ENCODE measurements at regions not wholly inside any gene's neighbourhood (a gene's known extent, or its start where the extent isn't known, plus 50 kb on each side); places are given as distances from the start of the nearest gene placed in this dataset.
"Not testable (repeated sequence)": the region's sequence is repeated elsewhere in the genome, so short reads cannot be mapped to it uniquely, and the experiment has no call there.

GRCh38 chr2:203631068-203631757 is 75.2 kb upstream of the CD28 start:
- no peak for DNase-seq

DNA sequence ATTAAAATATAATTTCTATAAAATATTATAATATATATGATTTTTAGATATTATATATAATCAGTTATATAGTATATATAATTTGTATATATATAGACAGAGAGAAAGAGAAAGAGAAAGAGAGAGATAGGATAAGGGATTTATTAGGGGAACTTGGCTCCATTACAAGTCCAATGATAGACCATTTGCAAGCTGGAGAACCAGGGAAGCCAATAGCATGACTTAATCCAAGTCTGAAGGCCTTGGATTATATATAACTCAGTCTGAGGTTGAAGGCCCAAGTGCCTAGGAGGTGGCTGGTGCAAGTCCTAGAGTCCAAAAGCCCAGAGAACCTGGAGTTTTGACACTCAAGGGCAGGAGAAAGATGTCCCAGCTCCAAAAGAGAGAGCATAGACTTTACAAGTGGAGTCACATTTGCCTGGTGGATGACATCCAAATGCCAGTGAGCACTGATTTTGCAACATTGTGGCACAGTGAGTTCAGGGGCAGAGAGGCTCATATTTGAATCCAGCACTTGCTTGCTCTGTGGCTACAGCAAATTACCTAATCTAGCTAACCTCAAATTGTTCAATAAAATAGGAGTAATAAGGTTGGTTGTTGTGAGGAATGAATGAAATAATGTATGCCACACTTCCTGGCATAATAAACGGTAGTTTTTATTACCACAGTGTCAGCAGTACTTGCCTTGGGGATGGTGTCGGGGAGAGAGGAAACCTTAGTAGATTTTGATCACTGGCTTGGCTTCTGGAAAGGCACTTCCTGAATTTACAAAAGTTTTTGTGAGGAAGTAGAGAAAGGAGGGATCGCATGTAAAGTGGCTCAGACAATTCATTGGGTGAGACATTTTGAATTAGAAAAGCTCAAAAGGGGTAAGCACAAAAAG is 69.6 kb upstream of the CD28 start:
- no peak for DNase-seq

DNA sequence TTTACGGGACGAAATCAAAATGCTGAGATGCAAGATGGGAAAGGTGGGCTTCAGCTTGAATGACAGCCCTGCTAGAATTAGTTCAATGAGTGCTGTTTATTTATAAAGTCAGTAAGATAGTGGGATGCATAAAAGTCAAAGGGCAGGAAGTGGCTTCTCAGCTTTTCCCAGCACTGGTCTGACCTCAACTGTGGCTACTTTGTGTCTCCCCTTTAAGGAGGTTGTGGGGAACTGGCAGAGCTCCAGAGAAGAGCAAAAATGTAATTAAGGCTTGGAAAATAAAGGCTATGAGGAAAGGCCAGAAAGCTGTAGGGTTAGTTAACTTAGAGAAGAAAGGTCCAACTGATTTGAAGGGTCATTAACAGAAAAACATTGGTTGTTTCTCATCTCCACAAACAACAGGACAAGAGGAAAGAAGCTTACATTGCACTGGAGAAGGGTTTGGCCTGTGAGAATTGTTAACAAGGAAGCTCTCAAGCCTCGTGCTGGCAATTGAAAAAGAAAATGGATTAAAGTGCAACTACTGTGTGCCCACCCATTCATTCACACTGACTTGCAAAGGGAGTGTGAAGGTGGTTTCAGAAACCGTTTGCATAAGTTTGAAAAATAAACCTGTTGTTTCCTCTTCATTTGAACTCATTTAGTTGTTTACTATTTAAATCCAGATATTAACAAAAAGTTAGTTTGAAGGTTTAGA is 68.8 kb upstream of the CD28 start:
- DNase-seq = peak; percentile 16

- not testable (repeated sequence) for DNase-seq
Observed at GRCh38 chr2:203641865-203642264, 64.6 kb upstream of the CD28 start.

DNA sequence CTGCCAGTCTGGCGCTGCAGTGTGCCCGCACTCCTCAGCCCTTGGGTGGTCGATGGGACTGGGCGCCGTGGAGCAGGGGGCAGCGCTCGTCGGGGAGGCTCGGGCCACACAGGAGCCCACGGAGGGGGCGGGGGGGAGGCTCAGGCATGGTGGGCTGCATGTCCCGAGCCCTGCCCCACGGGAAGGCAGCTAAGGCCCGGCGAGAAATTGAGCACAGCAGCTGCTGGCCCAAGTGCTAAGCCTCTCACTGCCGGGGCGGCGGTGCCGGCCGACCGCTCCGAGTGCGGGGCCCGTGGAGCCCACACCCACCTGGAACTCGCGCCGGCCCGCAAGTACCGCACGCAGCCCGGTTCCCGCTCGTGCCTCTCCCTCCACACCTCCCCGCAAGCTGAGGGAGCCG is 63.6 kb upstream of the CD28 start:
- not testable (repeated sequence) for DNase-seq

DNA sequence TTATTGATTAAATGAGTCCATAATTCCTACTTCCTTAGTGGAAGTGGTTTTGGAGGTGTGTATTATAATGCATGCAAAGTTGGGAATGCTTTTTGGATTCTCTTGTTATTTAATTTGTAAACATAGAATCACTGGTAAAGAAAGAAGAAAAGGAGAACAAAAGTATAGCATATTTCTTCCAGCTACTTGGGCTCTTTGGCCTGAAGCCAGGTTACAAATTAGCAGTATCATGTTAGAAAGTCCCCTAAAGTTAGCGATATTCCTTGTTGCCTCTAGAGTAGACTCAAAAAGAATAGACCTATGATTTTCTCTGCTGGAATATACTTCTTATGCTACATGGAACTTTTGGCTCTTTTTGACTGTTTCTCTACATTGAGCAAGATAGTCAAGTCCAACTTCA is 60.6 kb upstream of the CD28 start:
- DNase-seq = no peak

DNA sequence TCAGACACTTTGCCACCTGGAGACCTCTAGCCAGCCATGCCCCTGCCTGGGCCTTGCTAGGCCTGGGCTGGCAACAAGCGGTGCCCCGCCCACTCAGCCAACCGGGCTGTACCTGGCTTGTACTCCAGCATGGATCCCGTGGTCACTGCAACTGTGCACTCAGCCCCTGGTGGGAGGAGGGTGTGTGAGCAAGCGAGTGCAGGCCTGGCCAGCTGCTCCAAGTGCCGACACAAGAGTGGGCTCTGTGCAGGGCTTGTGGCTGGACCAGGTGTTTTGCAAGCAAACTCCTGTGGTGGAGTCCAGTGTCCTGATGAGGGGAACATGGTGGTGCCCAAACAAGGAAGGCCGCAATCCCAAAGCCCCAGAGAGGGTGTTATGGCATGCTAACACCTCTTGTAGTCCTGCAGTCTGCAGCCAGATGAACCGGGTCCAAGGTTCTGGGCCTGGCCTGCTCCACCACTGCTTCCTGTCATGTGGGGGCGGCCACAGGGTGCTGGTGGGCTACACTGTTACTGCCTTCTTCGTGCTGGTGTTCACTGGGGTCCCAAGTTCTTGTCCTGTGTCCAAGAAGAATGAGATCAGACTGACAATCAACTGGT is 60.1 kb upstream of the CD28 start:
- DNase-seq = no peak

- DNase-seq = no peak
Observed at GRCh38 chr2:203646961-203647360, 59.5 kb upstream of the CD28 start.

DNA sequence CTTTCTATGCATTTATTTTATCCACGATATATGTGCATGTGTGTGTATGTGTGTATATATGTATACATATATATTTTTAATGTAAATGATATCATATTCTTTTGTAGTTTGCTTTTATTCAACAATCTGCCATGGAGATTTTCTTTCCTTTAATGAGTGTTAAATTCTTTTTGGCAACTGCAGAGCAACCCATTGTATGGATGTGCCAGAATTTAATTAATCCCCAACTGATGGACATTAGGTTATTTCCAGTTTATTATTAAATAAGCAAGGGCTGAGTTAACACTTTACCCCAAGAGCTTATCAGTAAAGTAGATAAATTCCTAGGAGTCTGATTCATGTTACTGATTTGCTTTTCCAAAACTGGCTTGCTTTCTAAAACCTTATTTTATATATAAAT is 58.9 kb upstream of the CD28 start:
- no peak for DNase-seq

DNA sequence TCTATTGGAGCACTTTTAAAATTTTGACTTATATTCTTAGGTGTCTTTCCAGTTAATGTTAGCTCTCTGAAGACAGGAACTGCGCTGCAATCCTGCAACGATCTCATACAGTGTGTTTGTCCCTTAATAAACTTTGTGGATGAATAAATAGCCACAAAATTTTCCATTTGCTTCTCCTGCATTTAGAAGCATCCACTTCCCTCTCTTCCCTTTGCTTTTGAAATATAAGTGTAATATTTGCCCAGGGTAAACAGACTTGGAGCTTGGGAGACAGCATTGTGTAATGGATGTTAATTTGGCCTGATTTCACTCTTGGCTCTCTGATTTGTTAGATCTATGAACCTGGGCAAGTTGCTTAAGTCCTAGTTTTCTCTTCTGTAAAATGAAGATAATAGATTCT is 58.2 kb upstream of the CD28 start:
- no peak for DNase-seq

- no peak for DNase-seq
Observed at GRCh38 chr2:203649176-203649814, 57.1 kb upstream of the CD28 start.

- peak; percentile 58 for DNase-seq
Observed at GRCh38 chr2:203650860-203651613, 55.4 kb upstream of the CD28 start.

- DNase-seq = no peak
Observed at GRCh38 chr2:203651621-203652020, 54.8 kb upstream of the CD28 start.

- DNase-seq = no peak
Observed at GRCh38 chr2:203654826-203655225, 51.6 kb upstream of the CD28 start.

DNA sequence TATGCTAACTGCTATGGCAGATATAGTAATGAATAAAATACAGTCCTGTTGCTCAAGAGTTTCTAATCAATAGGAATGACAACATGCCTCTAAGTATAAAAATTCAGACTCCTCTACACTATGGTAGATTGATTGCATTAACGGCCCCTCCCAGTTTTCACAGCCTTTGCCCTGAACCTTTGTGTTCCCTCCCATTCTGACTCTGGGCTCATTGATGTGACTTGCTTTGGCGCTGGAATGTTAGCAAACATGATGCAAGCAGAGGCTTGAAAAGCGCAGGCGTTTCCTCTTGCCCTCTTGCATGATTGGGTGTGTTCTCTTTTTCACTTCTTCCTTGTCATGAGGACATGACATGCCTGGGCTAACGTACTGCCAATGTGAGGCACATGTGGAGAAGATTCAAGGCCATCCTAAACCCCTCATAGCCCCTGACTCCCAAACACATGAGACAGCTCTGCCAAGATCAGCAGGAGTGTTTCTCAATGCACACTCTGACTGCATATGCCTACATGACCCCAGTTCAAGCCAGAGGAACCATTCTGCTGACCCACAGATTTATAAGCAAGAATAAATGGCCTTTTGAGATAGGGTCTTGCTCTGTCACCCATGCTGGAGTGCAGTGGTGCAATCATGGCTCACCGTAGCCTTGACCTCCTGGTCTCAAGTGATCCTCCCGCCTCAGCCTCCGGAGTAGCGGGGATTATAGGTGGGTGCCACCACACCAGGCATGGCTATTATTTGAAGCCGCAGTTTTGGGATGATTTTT is 49.7 kb upstream of the CD28 start:
- no peak for DNase-seq
